ENCODE measurements at regions not wholly inside any gene's neighbourhood (a gene's known extent, or its start where the extent isn't known, plus 50 kb on each side); places are given as distances from the start of the nearest gene placed in this dataset.
A peak's percentile ranks its signal among the peaks of the same experiment; 100 is the strongest.

DNA sequence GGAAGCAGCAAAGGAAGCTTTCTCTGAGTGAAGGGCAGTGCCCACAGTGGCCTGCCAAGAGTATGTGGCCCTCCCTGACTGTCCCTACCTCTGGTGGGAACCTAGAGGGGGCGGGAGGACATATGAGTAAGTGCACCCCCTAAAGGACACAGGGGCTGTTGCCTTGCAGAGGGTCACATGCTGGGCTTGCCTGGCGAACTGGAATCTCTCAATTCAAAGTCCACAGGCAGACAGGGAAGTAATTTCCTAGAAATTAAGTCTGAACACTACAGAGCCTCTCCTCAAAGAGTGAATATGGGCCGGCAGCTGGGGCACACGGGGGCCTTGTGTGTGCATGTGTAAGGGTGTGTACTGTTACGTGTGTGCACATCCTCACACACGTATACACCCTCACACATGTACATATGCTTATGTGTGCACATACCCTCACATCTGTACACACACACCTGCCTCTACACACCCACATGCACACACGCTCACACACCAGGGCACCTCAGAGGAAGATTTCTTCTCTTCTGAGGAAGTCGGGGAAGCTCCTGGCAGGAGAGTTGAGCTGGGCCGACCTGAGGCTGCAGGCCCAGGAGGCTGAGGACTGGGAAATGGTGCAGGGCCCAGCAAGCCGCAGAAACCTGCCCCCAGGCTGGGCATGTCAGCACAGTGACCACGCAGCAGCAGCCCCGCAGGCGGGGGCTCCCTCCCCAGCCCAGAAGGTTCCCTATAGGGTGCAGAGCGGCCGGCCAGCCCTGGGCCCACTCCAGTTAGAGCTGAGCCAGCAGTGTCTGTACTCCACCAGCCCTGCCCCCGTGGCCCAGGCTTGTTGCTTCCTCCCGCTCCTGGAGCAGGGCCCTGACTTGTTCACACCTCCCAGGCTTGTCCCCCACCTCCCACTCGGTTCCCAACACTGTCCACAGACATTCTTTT lies 77.4 kb upstream of the TAF1B start:
- H3K27ac Mint-ChIP-seq (ENCODE audit: unreplicated experiment), result no peak overlapping the region
- BruUV-seq (replicated peaks), result no TSS peak
- TF ChIP-seq CTCF (IDR thresholded peaks at IDR 0.05; ENCODE audit: unreplicated experiment), result no peak
- H3K36me3 Mint-ChIP-seq (ENCODE audit: insufficient read depth, unreplicated experiment), result peaks cover 7% of the 10 kb centered on the region
- CTCF ChIA-PET, result no interaction called here
- intact Hi-C loops (cut with micrococcal nuclease; ENCODE audit: unreplicated experiment), result no loop called here
- DNase-seq, result no peak
- peaks cover 41% of the 10 kb centered on the region for H3K4me1 Mint-ChIP-seq (ENCODE audit: low read depth, unreplicated experiment)
- no peaks in the 10 kb centered on the region for H3K27me3 Mint-ChIP-seq (ENCODE audit: unreplicated experiment)
- H3K9me3 Mint-ChIP-seq (ENCODE audit: low read depth, unreplicated experiment), result no peaks in the 10 kb centered on the region
- no peak overlapping the region for H3K4me3 Mint-ChIP-seq (ENCODE audit: low read depth, unreplicated experiment)

DNA sequence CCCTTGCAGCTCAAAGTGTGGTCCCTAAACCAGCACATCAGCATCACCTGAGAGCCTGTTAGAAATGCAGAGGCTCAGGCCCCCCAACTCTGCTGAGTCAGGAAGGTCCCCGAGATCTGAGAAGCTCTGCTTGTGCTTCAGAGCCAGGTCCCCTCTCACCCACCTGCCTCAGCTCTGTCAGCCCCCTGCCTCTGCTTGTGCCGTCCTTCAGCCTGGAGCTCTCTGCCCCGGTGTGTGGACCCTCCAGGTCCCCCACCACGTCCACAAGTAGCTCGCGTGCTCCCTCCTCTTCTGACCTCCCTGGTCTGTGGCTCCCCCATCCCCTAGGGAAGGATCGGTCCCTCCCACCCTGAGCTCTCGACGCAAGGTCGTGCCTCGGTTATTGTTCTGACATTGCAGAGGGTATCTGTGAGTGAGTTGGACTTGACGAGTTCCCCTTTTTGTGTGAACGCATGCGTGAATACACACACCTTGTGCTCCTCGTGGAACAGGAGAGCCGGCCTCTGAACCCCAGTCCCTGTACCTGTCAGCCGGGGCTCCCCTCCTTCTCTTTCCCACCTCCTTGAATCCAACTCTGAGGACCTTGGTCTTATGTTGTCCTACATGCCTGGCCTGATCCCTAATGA lies 75.5 kb upstream of the TAF1B start:
- TF ChIP-seq CTCF (IDR thresholded peaks at IDR 0.05; ENCODE audit: unreplicated experiment), result no peak
- CTCF ChIA-PET, result no interaction called here

GRCh38 chr2:9768388-9768787 lies 74.9 kb upstream of the TAF1B start:
- CTCF ChIA-PET, result interaction anchor here (0.6 kb wide), 1 partner anchor 207 kb away, joined by 3 read pairs; no protein-coding TSS in a partner anchor
- no TSS peak for BruUV-seq (replicated peaks)
- Mint-ChIP-seq H3K4me3 (ENCODE audit: low read depth, unreplicated experiment) (no peak overlapping the region), H3K36me3 (ENCODE audit: insufficient read depth, unreplicated experiment) (peaks cover 7% of the 10 kb centered on the region), H3K27me3 (ENCODE audit: unreplicated experiment) (peaks cover 9% of the 10 kb centered on the region), H3K9me3 (ENCODE audit: low read depth, unreplicated experiment) (no peaks in the 10 kb centered on the region), H3K4me1 (ENCODE audit: low read depth, unreplicated experiment) (peaks cover 36% of the 10 kb centered on the region), H3K27ac (ENCODE audit: unreplicated experiment) (no peak overlapping the region)
- intact Hi-C loops (cut with micrococcal nuclease; ENCODE audit: unreplicated experiment), result no loop called here
- DNase-seq, result no peak
- TF ChIP-seq CTCF (IDR thresholded peaks at IDR 0.05; ENCODE audit: unreplicated experiment), result no peak

More for the DNA sequence above, 75.5 kb upstream of the TAF1B start:
- Mint-ChIP-seq H3K4me1 (ENCODE audit: low read depth, unreplicated experiment) (peaks cover 41% of the 10 kb centered on the region), H3K27ac (ENCODE audit: unreplicated experiment) (no peak overlapping the region), H3K9me3 (ENCODE audit: low read depth, unreplicated experiment) (no peaks in the 10 kb centered on the region), H3K4me3 (ENCODE audit: low read depth, unreplicated experiment) (no peak overlapping the region), H3K27me3 (ENCODE audit: unreplicated experiment) (peaks cover 3% of the 10 kb centered on the region), H3K36me3 (ENCODE audit: insufficient read depth, unreplicated experiment) (peaks cover 7% of the 10 kb centered on the region)
- no peak for DNase-seq
- intact Hi-C loops (cut with micrococcal nuclease; ENCODE audit: unreplicated experiment), result no loop called here
- BruUV-seq (replicated peaks), result no TSS peak

- H3K9me3 Mint-ChIP-seq (ENCODE audit: low read depth, unreplicated experiment), result no peaks in the 10 kb centered on the region
- peaks cover 26% of the 10 kb centered on the region for H3K4me1 Mint-ChIP-seq (ENCODE audit: low read depth, unreplicated experiment)
- H3K27me3 Mint-ChIP-seq (ENCODE audit: unreplicated experiment), result peaks cover 15% of the 10 kb centered on the region
- CTCF ChIA-PET, result interaction anchor here (0.6 to 1.4 kb wide), 10 partner anchors 24 to 330 kb away, joined by 3 to 10 read pairs (median 4); partner anchors contain the start of gene YWHAQ
- no peak overlapping the region for H3K4me3 Mint-ChIP-seq (ENCODE audit: low read depth, unreplicated experiment)
- intact Hi-C loops (cut with micrococcal nuclease; ENCODE audit: unreplicated experiment), result loop anchor here (1.0 kb wide), 1 partner anchor 279 kb away; no protein-coding TSS in a partner anchor
- no peak overlapping the region for H3K27ac Mint-ChIP-seq (ENCODE audit: unreplicated experiment)
- H3K36me3 Mint-ChIP-seq (ENCODE audit: insufficient read depth, unreplicated experiment), result peaks cover 7% of the 10 kb centered on the region
- TF ChIP-seq CTCF (IDR thresholded peaks at IDR 0.05; ENCODE audit: unreplicated experiment), result no peak
- peak; percentile 39 for DNase-seq
- BruUV-seq (replicated peaks), result no TSS peak
Observed at GRCh38 chr2:9769171-9770005, 73.9 kb upstream of the TAF1B start.

Measured in Calu3 (cell line).